GM10248 (cell line): ENCODE measurements at regions not wholly inside any gene's neighbourhood (a gene's known extent, or its start where the extent isn't known, plus 50 kb on each side); places are given as distances from the start of the nearest gene placed in this dataset.
"Not testable (repeated sequence)": the region's sequence is repeated elsewhere in the genome, so short reads cannot be mapped to it uniquely, and the experiment has no call there.

Source experiments
- CTCF ChIA-PET: fragments of 300-600 bp; sonication (Branson Sonifier 250); formaldehyde crosslinking; extraction: SDS; loops from one replicate; lab custom pipeline; 2021; ENCODE audit warnings: antibody characterized with exemption; lab: Yijun Ruan, JAX
- POLR2A ChIA-PET: fragments of 350-650 bp; sonication (Branson Sonifier 250); formaldehyde crosslinking; extraction: SDS; loops from one replicate; lab custom pipeline; 2020; ENCODE audit warnings: antibody characterized with exemption; lab: Yijun Ruan, JAX
- DNase-seq: peaks from one replicate; pipeline ENCODE4 v3.0.0; 2012; ENCODE audit errors: extremely low spot score
- TF ChIP-seq, protein P1 (sequence below): IDR thresholded peaks from 2 replicates; pipeline ENCODE4 v1.5.1; 2012; ENCODE audit warnings: mild to moderate bottlenecking, low read depth; ENCODE audit errors: extremely low read depth, missing control alignments, control extremely low read depth

DNA sequence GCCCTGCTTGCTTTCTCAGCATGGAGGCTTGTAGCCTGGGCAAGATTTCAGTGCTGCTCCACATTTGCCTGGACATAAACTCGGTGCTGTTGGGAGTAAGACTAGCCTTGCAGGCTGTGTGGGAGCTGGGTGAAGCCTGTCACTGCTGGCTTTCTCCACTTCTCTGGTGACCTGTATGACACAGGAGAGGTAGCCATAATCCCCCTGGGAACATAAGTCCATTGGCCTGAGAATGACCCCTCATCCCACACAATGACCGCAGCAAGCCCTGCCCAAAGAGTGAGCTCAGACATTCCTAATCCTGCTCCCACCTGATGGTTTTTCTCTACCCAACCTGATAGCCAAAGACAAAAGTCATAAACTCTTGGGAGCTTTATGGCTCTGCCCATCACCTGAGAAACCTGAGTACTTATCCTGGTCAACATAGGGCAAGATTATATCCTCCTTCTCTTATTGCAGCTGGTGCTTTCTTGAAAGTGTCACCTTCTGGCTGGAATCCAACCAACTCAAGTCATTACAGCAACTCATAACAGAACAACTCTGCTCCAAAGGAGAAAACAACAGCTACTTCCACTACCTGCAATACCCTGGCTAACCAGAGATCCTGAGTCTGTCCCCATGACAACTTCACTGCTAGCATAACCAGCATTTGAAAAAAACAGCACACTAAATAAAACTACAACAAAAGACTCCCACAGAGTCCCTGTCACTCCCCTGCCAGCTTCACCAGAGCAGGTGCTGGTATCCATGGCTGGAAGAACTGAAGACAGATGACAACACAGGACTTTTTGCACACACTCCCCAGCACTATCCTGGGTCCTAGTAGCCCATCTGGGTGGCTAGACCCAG is 834.4 kb upstream of the DDX18 start:
- CTCF ChIA-PET = no interaction called here
- POLR2A ChIA-PET = no interaction called here
- TF ChIP-seq, protein P1, sequence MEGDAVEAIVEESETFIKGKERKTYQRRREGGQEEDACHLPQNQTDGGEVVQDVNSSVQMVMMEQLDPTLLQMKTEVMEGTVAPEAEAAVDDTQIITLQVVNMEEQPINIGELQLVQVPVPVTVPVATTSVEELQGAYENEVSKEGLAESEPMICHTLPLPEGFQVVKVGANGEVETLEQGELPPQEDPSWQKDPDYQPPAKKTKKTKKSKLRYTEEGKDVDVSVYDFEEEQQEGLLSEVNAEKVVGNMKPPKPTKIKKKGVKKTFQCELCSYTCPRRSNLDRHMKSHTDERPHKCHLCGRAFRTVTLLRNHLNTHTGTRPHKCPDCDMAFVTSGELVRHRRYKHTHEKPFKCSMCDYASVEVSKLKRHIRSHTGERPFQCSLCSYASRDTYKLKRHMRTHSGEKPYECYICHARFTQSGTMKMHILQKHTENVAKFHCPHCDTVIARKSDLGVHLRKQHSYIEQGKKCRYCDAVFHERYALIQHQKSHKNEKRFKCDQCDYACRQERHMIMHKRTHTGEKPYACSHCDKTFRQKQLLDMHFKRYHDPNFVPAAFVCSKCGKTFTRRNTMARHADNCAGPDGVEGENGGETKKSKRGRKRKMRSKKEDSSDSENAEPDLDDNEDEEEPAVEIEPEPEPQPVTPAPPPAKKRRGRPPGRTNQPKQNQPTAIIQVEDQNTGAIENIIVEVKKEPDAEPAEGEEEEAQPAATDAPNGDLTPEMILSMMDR = no peak
- no peak for DNase-seq

DNA sequence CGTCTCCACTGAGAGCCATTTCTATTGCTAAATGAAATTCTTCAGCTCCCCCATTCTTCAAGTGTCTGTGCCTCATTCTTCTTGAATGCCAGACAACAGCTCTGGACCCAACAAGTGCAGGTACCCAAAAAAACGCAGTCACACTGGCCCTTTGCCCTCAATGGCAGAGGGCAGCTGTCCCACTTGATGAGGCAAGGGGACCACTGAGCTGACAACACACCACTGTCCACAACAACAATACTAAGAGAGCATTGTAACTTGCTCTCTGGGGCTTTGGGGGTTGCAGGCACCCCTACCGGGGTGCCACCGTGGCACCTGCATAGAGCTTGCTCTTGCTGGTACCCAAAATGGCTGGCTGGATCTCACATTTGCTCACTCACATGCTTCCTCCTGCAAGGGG is 827.0 kb upstream of the DDX18 start:
- TF ChIP-seq, protein P1 = no peak
- POLR2A ChIA-PET = no interaction called here
- CTCF ChIA-PET = no interaction called here
- no peak for DNase-seq

DNA sequence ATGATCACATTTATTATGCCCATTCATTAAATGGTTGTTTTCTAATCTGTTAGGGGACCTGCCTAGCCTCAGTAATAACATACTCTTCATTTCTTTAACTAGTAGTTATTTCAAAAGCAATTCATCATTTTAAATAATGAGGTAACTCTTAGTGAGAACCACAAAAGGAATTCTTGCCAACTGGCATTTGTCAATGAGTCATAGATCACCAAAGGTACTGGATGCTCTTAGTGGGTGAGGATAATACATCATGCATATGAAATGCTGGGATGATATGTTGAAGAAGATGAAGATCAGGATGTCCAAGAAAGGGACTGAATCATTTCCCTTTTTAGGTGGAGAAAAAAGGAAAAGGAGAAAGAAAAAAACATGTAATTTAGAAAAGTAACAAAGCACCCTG is 826.2 kb upstream of the DDX18 start:
- TF ChIP-seq, protein P1 = no peak
- ChIA-PET CTCF (no interaction called here), POLR2A (no interaction called here)
- no peak for DNase-seq

DNA sequence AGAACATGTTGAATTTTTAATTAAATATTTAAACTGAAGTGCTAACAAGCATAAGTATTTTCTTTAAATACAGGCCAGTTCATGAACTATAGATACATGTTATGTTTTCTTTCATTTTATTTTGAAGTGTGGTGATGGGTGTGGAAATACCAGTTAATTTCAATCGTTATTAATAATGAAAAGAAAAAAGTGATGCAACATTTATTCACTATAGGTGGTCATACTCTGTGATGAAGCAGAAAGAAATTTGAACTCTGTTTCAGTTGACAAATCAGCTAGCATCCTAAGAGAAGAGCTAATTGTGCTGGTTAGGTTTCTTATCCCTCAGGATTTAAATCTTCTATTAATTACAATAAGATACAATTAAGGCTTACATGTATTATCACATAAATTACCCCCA is 795.1 kb upstream of the DDX18 start:
- TF ChIP-seq, protein P1 = no peak
- ChIA-PET CTCF (no interaction called here), POLR2A (no interaction called here)
- DNase-seq = no peak

DNA sequence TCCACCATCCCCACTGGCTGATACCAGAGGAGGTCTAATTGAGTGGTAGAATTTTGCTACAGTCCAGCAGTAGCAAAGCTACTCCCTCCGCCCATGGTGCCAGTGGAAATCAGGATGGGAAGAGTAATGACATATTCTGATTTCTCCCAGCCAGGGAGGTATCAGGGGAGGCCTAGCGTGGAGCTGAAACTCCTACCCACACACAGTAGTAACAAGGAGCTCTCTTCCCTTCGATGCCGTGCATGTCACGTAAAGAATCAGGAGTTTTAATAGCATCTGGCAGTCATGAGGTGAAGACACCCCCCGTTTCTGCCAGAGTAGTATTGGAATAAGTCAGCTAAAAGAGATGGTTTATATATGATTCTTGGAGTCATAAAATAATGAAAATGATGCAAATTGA is 786.8 kb upstream of the DDX18 start:
- TF ChIP-seq, protein P1 = no peak
- ChIA-PET CTCF (no interaction called here), POLR2A (no interaction called here)
- DNase-seq = no peak

DNA sequence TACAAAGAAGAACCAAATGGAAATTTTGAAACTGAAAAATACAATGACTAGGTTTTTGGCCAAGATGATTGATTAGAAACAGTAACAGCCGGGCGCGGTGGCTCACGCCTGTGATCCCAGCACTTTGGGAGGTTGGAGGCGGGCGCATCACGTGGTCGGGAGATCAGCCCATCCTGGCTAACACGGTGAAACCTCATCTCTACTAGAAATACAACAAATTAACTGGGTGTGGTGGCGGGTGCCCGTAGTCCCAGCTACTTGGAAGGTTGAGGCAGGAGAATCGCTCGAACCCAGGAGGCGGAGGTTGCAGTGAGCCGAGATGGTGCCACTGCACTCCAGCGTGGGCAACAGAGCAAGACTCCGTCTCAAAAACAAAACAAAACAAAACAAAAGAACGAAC is 785.8 kb upstream of the DDX18 start:
- POLR2A ChIA-PET, DNase-seq, CTCF ChIA-PET: not testable (repeated sequence)
